H1 (cell line): ENCODE measurements at regions not wholly inside any gene's neighbourhood (a gene's known extent, or its start where the extent isn't known, plus 50 kb on each side); places are given as distances from the start of the nearest gene placed in this dataset.

Experiments used
- CTCF ChIA-PET: fragments of 300-600 bp; sonication (Branson Sonifier 250); formaldehyde crosslinking; loops from one replicate; lab custom pipeline; 2021; ENCODE audit not compliant: partially characterized antibody; lab: Charles Lee
- POLR2A ChIA-PET: fragments of 300-600 bp; sonication (Branson Sonifier 250); formaldehyde crosslinking; loops from one replicate; lab custom pipeline; 2021; ENCODE audit warnings: inconsistent platforms; ENCODE audit not compliant: partially characterized antibody; lab: Charles Lee
- DNase-seq, 2 experiments: peaks; one replicate each; pipeline versions ENCODE4 v3.0.0 to v3.0.0-alpha.2; 2010 to 2022; ENCODE audit warnings: low spot score in 2 of 2, low read depth in 1 of 2, mixed read lengths in 1 of 2
- FAIRE-seq: peaks from 2 replicates; lab custom pipeline; 2011; peaks lifted over from hg19 to GRCh38; lab: Jason Lieb, UNC
- H2AFZ ChIP-seq: 2 replicates; pipeline ENCODE4 v1.8.1; 2012; ENCODE audit warnings: low read length, inconsistent platforms
- H2AK5ac ChIP-seq: 2 replicates; pipeline ENCODE4 v1.6.1; 2013; ENCODE audit warnings: low read depth, low read length
- H2BK120ac ChIP-seq: replicated peaks from 2 replicates; pipeline ENCODE3; 2013; ENCODE audit warnings: low read depth, low read length, inconsistent platforms
- H2BK12ac ChIP-seq: 2 replicates; pipeline ENCODE4 v1.6.1; 2013; ENCODE audit warnings: low read depth, low read length
- H2BK15ac ChIP-seq: 2 replicates; pipeline ENCODE4 v1.6.1; 2013; ENCODE audit warnings: low read length
- H2BK20ac ChIP-seq: 2 replicates; pipeline ENCODE4 v1.6.1; 2013; ENCODE audit warnings: low read length
- H2BK5ac ChIP-seq: 2 replicates; pipeline ENCODE4 v1.6.1; 2013; ENCODE audit warnings: low read depth, low read length
- H3K14ac ChIP-seq: 2 replicates; pipeline ENCODE4 v1.6.1; 2013; ENCODE audit warnings: inconsistent platforms; ENCODE audit not compliant: insufficient read length
- H3K18ac ChIP-seq: 2 replicates; pipeline ENCODE4 v1.6.1; 2013; ENCODE audit warnings: low read length; ENCODE audit errors: extremely low read depth
- H3K23ac ChIP-seq: 2 replicates; pipeline ENCODE4 v1.6.1; 2013; ENCODE audit warnings: inconsistent platforms; ENCODE audit not compliant: insufficient read length
- H3K23me2 ChIP-seq: 2 replicates; pipeline ENCODE4 v1.6.1; 2013; ENCODE audit warnings: low read depth, low read length
- H3K27ac ChIP-seq: 2 replicates; pipeline ENCODE4 v1.6.1; 2011; ENCODE audit warnings: low read depth, low read length, inconsistent platforms
- H3K27me3 ChIP-seq, 4 experiments: replicated peaks in 1 of 4; 1 replicate in 1 of 4; 2 replicates in 3 of 4; pipeline versions ENCODE4 v1.6.1 to v1.8.1; 2011 to 2013; ENCODE audit warnings: low read length in 3 of 4, mild to moderate bottlenecking in 3 of 4, inconsistent platforms in 2 of 4, mixed read lengths in 2 of 4, moderate library complexity in 1 of 4; ENCODE audit not compliant: control insufficient read depth in 3 of 4, insufficient read depth in 3 of 4; ENCODE audit errors: extremely low read depth in 1 of 4
- H3K36me3 ChIP-seq, 4 experiments: 2 replicates each; pipeline versions ENCODE4 v1.6.1 to v1.8.1; 2011 to 2013; ENCODE audit warnings: mild to moderate bottlenecking in 4 of 4, low read length in 3 of 4, moderate library complexity in 2 of 4, control low read depth in 1 of 4, inconsistent platforms in 1 of 4; ENCODE audit not compliant: insufficient read depth in 4 of 4, control insufficient read depth in 2 of 4
- H3K4ac ChIP-seq: replicated peaks from 2 replicates; pipeline ENCODE3; 2013; ENCODE audit warnings: low read length, low read depth, mixed read lengths, inconsistent platforms; ENCODE audit not compliant: insufficient read length
- H3K4me1 ChIP-seq, 4 experiments: replicated peaks in 1 of 4; 1 replicate in 1 of 4; 2 replicates in 3 of 4; pipeline versions ENCODE4 v1.6.1 to v1.8.1; 2011 to 2013; ENCODE audit warnings: low read length in 3 of 4, inconsistent platforms in 2 of 4, mixed read lengths in 1 of 4; ENCODE audit not compliant: insufficient read depth in 4 of 4, control insufficient read depth in 3 of 4
- H3K4me2 ChIP-seq, 2 experiments: 2 replicates each; pipeline versions ENCODE4 v1.6.1 to v1.8.1; 2011 to 2013; ENCODE audit warnings: low read depth in 2 of 2, low read length in 2 of 2, control low read depth in 1 of 2, inconsistent platforms in 1 of 2, mild to moderate bottlenecking in 1 of 2; ENCODE audit not compliant: insufficient read depth in 1 of 2
- H3K4me3 ChIP-seq, 4 experiments: fragments of 200-600, 300-600 bp in 1 of 4; sonication (generic), shearing (Covaris generic), sonication (Bioruptor Twin) in 1 of 4; 2 replicates each; pipeline versions ENCODE4 v1.5.1 to v1.8.1; 2011 to 2016; ENCODE audit warnings: low read length in 4 of 4, low read depth in 3 of 4, control low read depth in 2 of 4, inconsistent platforms in 2 of 4, mild to moderate bottlenecking in 2 of 4, mixed read lengths in 1 of 4, moderate library complexity in 1 of 4; ENCODE audit not compliant: insufficient read depth in 2 of 4; ENCODE audit errors: extremely low read depth in 1 of 4
- H3K56ac ChIP-seq: replicated peaks from 2 replicates; pipeline ENCODE3; 2013; ENCODE audit warnings: low read depth, mild to moderate bottlenecking, mixed read lengths, low read length, inconsistent platforms; ENCODE audit not compliant: insufficient read length
- H3K79me1 ChIP-seq: 2 replicates; pipeline ENCODE4 v1.6.1; 2013; ENCODE audit warnings: low read depth, low read length, control low read depth
- H3K79me2 ChIP-seq, 2 experiments: 2 replicates each; pipeline versions ENCODE4 v1.6.1 to v1.8.1; 2012 to 2013; ENCODE audit warnings: low read length in 2 of 2, mild to moderate bottlenecking in 2 of 2, inconsistent platforms in 1 of 2; ENCODE audit not compliant: insufficient read depth in 2 of 2, control insufficient read depth in 1 of 2
- H3K9ac ChIP-seq, 4 experiments: replicated peaks in 1 of 4; 1 replicate in 1 of 4; 2 replicates in 3 of 4; pipeline versions ENCODE4 v1.6.1 to v1.8.1; 2011 to 2013; ENCODE audit warnings: low read depth in 3 of 4, low read length in 3 of 4, control low read depth in 2 of 4, mild to moderate bottlenecking in 2 of 4, moderate library complexity in 2 of 4, inconsistent platforms in 1 of 4; ENCODE audit errors: extremely low read depth in 1 of 4
- H3K9me3 ChIP-seq, 2 experiments: 2 replicates each; pipeline versions ENCODE4 v1.6.1 to v1.8.1; 2012 to 2013; ENCODE audit warnings: mild to moderate bottlenecking in 2 of 2, moderate library complexity in 2 of 2, control low read depth in 1 of 2, inconsistent platforms in 1 of 2, low read depth in 1 of 2, low read length in 1 of 2, mixed read lengths in 1 of 2; ENCODE audit not compliant: insufficient read depth in 2 of 2
- H4K20me1 ChIP-seq, 2 experiments: replicated peaks in 1 of 2; 2 replicates each; pipeline versions ENCODE3 to v1.8.1; 2011 to 2013; ENCODE audit warnings: inconsistent platforms in 2 of 2, low read length in 2 of 2, mild to moderate bottlenecking in 1 of 2; ENCODE audit not compliant: insufficient read depth in 2 of 2, control insufficient read depth in 1 of 2
- H4K5ac ChIP-seq: 2 replicates; pipeline ENCODE4 v1.6.1; 2013; ENCODE audit warnings: low read length, low read depth, mixed read lengths, inconsistent platforms; ENCODE audit not compliant: insufficient read length
- H4K8ac ChIP-seq: 2 replicates; pipeline ENCODE4 v1.8.0; 2013; ENCODE audit warnings: mild to moderate bottlenecking, moderate library complexity, low read length, inconsistent platforms; ENCODE audit not compliant: insufficient read depth; ENCODE audit errors: extremely low read depth
- H4K91ac ChIP-seq: replicated peaks from 2 replicates; pipeline ENCODE3; 2013; ENCODE audit warnings: low read length, mixed read lengths, inconsistent platforms; ENCODE audit not compliant: insufficient read length
- CTBP2 ChIP-seq: IDR thresholded peaks from 2 replicates; pipeline ENCODE4 v1.7.0; 2011; ENCODE audit warnings: borderline replicate concordance, mild to moderate bottlenecking, moderate library complexity, mixed read lengths, low read length; ENCODE audit not compliant: insufficient read depth, insufficient read length
- GTF2F1 ChIP-seq: IDR thresholded peaks from 2 replicates; pipeline ENCODE4 v1.6.1; 2012; ENCODE audit warnings: low read depth, low read length, improper control_type of control experiment, borderline replicate concordance
- KDM4A ChIP-seq: IDR thresholded peaks from one replicate; pipeline ENCODE4 v1.7.1; 2012; ENCODE audit warnings: low read depth, mild to moderate bottlenecking, moderate library complexity, low read length, inconsistent platforms; ENCODE audit not compliant: severe bottlenecking
- POLR2A ChIP-seq, 2 experiments: IDR thresholded peaks; 1 replicate in 1 of 2; 2 replicates in 1 of 2; pipeline ENCODE4 v1.6.1; 2011; ENCODE audit warnings: low read depth in 2 of 2, low read length in 2 of 2, mild to moderate bottlenecking in 2 of 2; ENCODE audit errors: control extremely low read depth in 1 of 2
- SP1 ChIP-seq: IDR thresholded peaks from 2 replicates; pipeline ENCODE4 v1.6.1; 2011; ENCODE audit warnings: low read depth, low read length
- SP2 ChIP-seq: IDR thresholded peaks from 2 replicates; pipeline ENCODE4 v1.6.1; 2012; ENCODE audit warnings: mild to moderate bottlenecking, low read length, inconsistent platforms
- TAF7 ChIP-seq: optimal IDR thresholded peaks from 2 replicates; pipeline ENCODE3; 2011; ENCODE audit warnings: low read depth, mild to moderate bottlenecking, inconsistent platforms, low read length, moderate library complexity, borderline replicate concordance
- WGBS, 2 experiments: shearing (Covaris generic) in 1 of 2; methylation state at CpG; one replicate each; pipeline versions ENCODE4 v1.1.6 to v1.1.7; 2013 to 2015; ENCODE audit warnings: low lambda C conversion rate in 2 of 2, mixed read lengths in 2 of 2, inconsistent platforms in 1 of 2, low coverage in 1 of 2, missing lambda C conversion rate in 1 of 2; ENCODE audit not compliant: insufficient replicate concordance in 2 of 2, insufficient coverage in 1 of 2, insufficient read length in 1 of 2; ENCODE audit errors: extremely low coverage in 1 of 2, missing lambda C conversion rate in 1 of 2; 5-methylcytosine and 5-hydroxymethylcytosine counted together
- TF ChIP-seq, protein P1 (sequence below), 3 experiments: IDR thresholded peaks; 1 replicate in 2 of 3; 2 replicates in 1 of 3; pipeline versions ENCODE4 v1.5.1 to v1.6.1; 2011; ENCODE audit warnings: low read length in 3 of 3, mild to moderate bottlenecking in 3 of 3, inconsistent platforms in 2 of 3, low read depth in 1 of 3, moderate library complexity in 1 of 3; ENCODE audit not compliant: insufficient read depth in 1 of 3; ENCODE audit errors: control extremely low read depth in 1 of 3
- TF ChIP-seq, protein P2 (sequence below): IDR thresholded peaks from 2 replicates; pipeline ENCODE4 v1.6.1; 2012; ENCODE audit warnings: low read length, inconsistent platforms

GRCh38 chr4:10181745-10182445 lies 65.3 kb upstream of the WDR1 start:
- no peak overlapping the region for H4K5ac ChIP-seq
- no peaks in the 10 kb centered on the region for H3K4me1 ChIP-seq
- no peak overlapping the region for H2BK120ac ChIP-seq
- H2BK5ac ChIP-seq: no peak overlapping the region
- CTCF ChIA-PET: interaction anchor here (0.8 to 3.9 kb wide), 10 partner anchors 10 to 357 kb away, joined by 3 to 21 read pairs (median 5); no protein-coding TSS in a partner anchor
- POLR2A ChIA-PET: no interaction called here
- H2AK5ac ChIP-seq: no peak overlapping the region
- no peak overlapping the region for H3K4me2 ChIP-seq
- H2AFZ ChIP-seq: no peak overlapping the region
- no peak overlapping the region for H4K91ac ChIP-seq
- H2BK20ac ChIP-seq: no peak overlapping the region
- no peak overlapping the region for H3K23ac ChIP-seq
- H3K56ac ChIP-seq: no peak overlapping the region
- no peak overlapping the region for H3K4ac ChIP-seq
- no peaks in the 10 kb centered on the region; a peak in 1 of 4 replicates for H3K9me3 ChIP-seq
- H3K18ac ChIP-seq: no peak overlapping the region
- no peaks in the 10 kb centered on the region for H3K79me1 ChIP-seq
- DNase-seq (no peak), FAIRE-seq (no peak)
- H3K4me3 ChIP-seq: no peak overlapping the region
- H3K27ac ChIP-seq: no peak overlapping the region
- no peak overlapping the region for H2BK12ac ChIP-seq
- H3K36me3 ChIP-seq: no peaks in the 10 kb centered on the region
- no peak overlapping the region for H3K9ac ChIP-seq
- no peak overlapping the region for H4K8ac ChIP-seq
- H3K23me2 ChIP-seq: no peaks in the 10 kb centered on the region
- no peaks in the 10 kb centered on the region for H3K79me2 ChIP-seq
- no peaks in the 10 kb centered on the region for H3K27me3 ChIP-seq
- no peaks in the 10 kb centered on the region for H4K20me1 ChIP-seq
- 76% methylated on average over 8 of the region's 8 CpGs; no CpG with 5 or more reads in 1 of the 2 experiments for WGBS, 2 experiments
- no peak overlapping the region for H2BK15ac ChIP-seq
- H3K14ac ChIP-seq: no peak overlapping the region
- TF ChIP-seq KDM4A (no peak), TAF7 (no peak), POLR2A (IDR thresholded peaks at IDR 0.05; ENCODE audit: control extremely low read depth in 1 of 2, low read depth in 2 of 2, low read length in 2 of 2) (no peak), GTF2F1 (no peak), SP1 (no peak), SP2 (no peak), CTBP2 (no peak)
- TF ChIP-seq, protein P1, sequence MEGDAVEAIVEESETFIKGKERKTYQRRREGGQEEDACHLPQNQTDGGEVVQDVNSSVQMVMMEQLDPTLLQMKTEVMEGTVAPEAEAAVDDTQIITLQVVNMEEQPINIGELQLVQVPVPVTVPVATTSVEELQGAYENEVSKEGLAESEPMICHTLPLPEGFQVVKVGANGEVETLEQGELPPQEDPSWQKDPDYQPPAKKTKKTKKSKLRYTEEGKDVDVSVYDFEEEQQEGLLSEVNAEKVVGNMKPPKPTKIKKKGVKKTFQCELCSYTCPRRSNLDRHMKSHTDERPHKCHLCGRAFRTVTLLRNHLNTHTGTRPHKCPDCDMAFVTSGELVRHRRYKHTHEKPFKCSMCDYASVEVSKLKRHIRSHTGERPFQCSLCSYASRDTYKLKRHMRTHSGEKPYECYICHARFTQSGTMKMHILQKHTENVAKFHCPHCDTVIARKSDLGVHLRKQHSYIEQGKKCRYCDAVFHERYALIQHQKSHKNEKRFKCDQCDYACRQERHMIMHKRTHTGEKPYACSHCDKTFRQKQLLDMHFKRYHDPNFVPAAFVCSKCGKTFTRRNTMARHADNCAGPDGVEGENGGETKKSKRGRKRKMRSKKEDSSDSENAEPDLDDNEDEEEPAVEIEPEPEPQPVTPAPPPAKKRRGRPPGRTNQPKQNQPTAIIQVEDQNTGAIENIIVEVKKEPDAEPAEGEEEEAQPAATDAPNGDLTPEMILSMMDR (IDR thresholded peaks at IDR 0.05; ENCODE audit: control extremely low read depth in 1 of 3, insufficient read depth in 1 of 3, low read depth in 1 of 3, low read length in 3 of 3): no peak
- TF ChIP-seq, protein P2, sequence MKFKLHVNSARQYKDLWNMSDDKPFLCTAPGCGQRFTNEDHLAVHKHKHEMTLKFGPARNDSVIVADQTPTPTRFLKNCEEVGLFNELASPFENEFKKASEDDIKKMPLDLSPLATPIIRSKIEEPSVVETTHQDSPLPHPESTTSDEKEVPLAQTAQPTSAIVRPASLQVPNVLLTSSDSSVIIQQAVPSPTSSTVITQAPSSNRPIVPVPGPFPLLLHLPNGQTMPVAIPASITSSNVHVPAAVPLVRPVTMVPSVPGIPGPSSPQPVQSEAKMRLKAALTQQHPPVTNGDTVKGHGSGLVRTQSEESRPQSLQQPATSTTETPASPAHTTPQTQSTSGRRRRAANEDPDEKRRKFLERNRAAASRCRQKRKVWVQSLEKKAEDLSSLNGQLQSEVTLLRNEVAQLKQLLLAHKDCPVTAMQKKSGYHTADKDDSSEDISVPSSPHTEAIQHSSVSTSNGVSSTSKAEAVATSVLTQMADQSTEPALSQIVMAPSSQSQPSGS: no peak
